ENCODE measurements at regions not wholly inside any gene's neighbourhood (a gene's known extent, or its start where the extent isn't known, plus 50 kb on each side); places are given as distances from the start of the nearest gene placed in this dataset.

GRCh38 chr2:145596416-145596815, 1076.5 kb upstream of the ZEB2 start:
- DNase-seq, result no peak

- DNase-seq, result no peak
Observed at GRCh38 chr2:145595296-145595695, 1075.4 kb upstream of the ZEB2 start.

GRCh38 chr2:145593991-145594614, 1074.2 kb upstream of the ZEB2 start:
- peak in 1 of 3 experiments; percentile 14 for DNase-seq

DNA sequence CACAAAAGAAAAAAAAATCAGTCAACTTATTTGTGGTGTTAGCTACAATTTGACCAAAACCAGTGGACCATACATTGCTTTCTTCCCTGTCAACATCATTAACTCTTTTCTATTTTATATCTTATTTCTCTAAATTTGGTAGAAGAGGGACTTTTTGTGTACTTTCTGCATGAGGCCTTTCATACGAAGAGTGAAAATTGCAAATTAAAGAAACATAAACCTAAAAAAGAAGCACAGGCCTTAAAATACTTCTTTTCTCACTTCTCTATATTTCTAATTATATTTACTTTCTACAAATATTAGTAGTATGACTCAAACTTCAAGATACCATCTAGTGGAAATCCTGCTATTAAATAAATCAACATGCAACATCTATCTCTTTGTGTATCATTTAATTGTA, 1073.4 kb upstream of the ZEB2 start:
- DNase-seq, result no peak

- DNase-seq, result no peak
Observed at GRCh38 chr2:145592361-145592760, 1072.4 kb upstream of the ZEB2 start.

- no peak for DNase-seq
Observed at GRCh38 chr2:145591109-145591809, 1071.3 kb upstream of the ZEB2 start.

- DNase-seq, result no peak
Observed at GRCh38 chr2:145587922-145588321, 1068.0 kb upstream of the ZEB2 start.

DNA sequence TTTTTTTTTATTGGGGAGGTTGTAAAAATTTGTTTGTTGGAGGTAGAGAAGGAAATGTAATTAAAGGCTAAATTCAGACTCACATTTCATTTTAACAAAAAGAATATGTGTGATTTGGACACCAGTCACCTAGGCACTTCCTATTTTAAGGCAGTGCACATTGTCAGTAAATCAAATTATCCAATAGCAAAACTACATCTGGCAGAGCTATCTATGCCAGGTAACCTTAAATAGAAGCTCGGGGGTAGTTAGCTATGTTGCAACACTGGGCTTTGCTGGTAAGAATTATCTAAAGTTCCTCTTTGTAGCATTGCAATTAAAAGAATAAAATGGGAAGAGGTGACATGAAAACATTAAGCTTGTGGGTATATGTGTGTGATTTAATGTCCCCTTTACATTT, 1064.4 kb upstream of the ZEB2 start:
- DNase-seq, result no peak

DNA sequence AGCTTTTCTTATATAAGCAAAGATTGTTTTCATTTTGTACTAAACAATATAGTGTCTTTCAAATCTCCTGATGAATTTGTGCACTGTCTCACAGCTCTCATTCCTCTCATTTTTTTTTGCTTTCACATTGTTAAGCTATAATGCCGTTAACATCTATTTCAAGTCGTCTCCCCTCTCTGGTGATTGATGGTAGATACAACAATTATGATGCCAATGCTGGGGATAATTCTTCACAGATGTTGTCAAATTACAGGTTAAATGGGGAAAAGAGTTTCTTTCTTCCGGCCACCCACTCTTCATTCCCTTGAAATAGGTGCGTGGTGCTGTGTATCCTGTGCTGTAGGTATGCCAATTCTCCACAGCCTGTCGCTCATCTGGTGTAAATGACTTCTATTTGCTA, 1053.7 kb upstream of the ZEB2 start:
- DNase-seq, result peak in 1 of 3 experiments; percentile 52

DNA sequence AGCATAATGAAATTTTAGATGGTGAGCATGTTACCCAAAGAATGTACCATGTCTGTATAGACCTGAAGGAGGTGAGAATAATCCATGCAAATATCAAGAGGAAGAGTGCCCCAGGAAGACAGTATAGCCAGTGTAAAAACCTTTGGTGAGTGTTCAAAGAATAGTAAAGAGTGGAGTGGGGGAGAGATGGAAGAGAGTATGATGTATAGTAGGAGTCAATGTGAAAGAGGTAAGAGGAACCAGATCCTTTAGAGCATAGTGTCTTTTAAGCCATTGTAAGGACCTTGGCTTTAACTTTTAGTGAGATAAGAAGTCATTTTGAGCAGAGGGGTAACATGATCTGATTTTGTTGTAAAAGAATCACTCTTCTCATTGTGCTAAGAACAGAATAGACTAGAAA, 1052.3 kb upstream of the ZEB2 start:
- no peak for DNase-seq

DNA sequence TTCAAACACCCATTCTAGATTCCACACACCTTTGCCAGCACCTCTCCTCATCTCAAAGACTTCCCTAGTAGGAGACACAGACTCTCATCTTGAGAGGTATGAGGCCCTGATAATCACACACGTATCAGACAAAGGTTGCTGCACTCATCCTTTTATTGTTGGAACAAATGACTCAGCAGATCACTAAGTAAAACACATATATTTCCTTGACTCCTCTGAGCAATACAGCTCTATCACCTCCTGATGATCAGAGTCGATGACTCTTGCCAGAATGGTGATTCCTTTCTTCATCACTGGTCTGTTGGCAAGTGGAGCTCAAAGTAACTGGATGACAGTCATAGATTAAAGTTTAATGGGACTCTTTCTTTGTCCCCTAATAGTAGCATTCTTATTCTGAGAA, 1049.2 kb upstream of the ZEB2 start:
- DNase-seq, result no peak

- DNase-seq, result peak; percentile 39 to 89 (median 59)
Observed at GRCh38 chr2:145563741-145564615, 1044.1 kb upstream of the ZEB2 start.

- DNase-seq, result no peak
Observed at GRCh38 chr2:145561152-145561551, 1041.2 kb upstream of the ZEB2 start.

GRCh38 chr2:145558617-145559350, 1038.9 kb upstream of the ZEB2 start:
- DNase-seq, result no peak

- DNase-seq, result no peak
Observed at GRCh38 chr2:145555360-145555759, 1035.4 kb upstream of the ZEB2 start.

- DNase-seq, result peak in 2 of 3 experiments; percentile 48 to 86
Observed at GRCh38 chr2:145551686-145552085, 1031.8 kb upstream of the ZEB2 start.

- no peak for DNase-seq
Observed at GRCh38 chr2:145548479-145548878, 1028.6 kb upstream of the ZEB2 start.

GRCh38 chr2:145547620-145548019, 1027.7 kb upstream of the ZEB2 start:
- DNase-seq, result peak in 1 of 3 experiments; percentile 6

DNA sequence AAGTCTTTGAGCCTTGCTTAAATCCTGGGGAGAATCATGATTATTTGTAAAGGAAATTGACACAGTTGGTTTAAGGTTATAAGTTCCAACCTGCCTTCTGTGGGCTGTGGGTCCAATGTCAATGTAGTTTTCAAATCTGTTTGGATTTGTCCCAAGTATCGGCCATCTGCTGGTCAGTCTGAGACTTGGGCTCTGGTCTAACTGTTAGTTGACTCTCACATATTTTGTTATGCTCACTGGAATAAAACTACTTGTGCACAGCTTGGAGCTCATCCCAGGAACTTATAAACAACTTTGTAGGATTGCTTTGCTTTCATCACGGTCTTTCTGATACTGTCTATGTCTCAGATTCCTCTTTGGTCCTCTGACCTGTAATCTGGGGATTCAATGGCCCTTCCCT, 1026.2 kb upstream of the ZEB2 start:
- no peak for DNase-seq

DNA sequence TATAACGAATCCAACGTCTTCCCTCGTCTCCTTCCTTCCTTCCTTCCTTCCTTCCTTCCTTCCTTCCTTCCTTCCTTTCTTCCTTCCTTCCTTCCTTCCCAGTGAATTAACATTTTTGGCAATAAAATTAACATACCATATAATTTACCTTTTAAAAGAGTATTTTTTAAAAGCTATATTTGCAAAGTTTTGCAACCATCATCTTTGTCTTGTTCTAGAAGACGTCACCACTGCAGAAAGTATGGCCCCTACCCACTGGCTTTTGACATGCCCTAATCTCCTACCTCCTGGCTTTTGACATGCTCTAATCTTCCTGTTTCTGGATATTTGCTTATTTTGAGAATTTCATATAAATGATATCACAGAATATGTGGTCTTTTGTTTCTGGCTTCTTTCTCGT, 1023.9 kb upstream of the ZEB2 start:
- no peak for DNase-seq

GRCh38 chr2:145543155-145543554, 1023.2 kb upstream of the ZEB2 start:
- no peak for DNase-seq

DNA sequence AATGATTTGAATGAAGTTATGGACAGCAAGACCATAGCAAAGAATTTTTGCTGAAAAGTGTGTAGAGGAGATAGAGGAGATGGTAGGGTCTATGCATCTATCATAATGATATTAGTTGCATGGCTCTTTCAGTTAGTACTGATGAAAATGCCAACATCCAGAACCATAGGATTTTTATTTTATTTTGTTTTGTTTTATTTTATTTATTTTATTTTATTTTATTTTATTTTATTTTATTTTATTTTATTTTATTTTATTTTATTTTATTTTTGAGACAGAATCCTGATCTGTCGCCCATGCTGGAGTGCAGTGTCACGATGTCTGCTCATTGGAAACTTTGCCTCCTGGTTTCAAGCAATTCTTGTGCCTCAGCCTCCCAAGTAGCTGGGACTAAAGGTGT, 1021.1 kb upstream of the ZEB2 start:
- DNase-seq, result no peak
